Colonic mucosa (tissue), 4 donors: ENCODE measurements at regions not wholly inside any gene's neighbourhood (a gene's known extent, or its start where the extent isn't known, plus 50 kb on each side); places are given as distances from the start of the nearest gene placed in this dataset.

ENCODE experiments used
- DNase-seq: peaks from one replicate; pipeline ENCODE4 v3.0.0-alpha.2; 2020
- H3K27ac ChIP-seq: fragments of 200-600 bp; one replicate; pipeline ENCODE4 v1.8.0; 2021
- H3K27me3 ChIP-seq: fragments of 200-600 bp; one replicate; pipeline ENCODE4 v1.8.0; 2021
- H3K36me3 ChIP-seq: fragments of 200-600 bp; one replicate; pipeline ENCODE4 v1.8.0; 2021
- H3K4me1 ChIP-seq: fragments of 200-600 bp; one replicate; pipeline ENCODE4 v1.8.0; 2021; ENCODE audit warnings: mild to moderate bottlenecking
- H3K4me3 ChIP-seq: fragments of 200-600 bp; one replicate; pipeline ENCODE4 v1.8.0; 2021
- H3K9ac ChIP-seq, 2 donors: one replicate each; pipeline ENCODE4 v1.7.0; 2013; ENCODE audit warnings: control low read depth in 2 of 2, low read depth in 2 of 2, low read length in 2 of 2
- H3K9me3 ChIP-seq: fragments of 200-600 bp; one replicate; pipeline ENCODE4 v1.8.0; 2021
- intact Hi-C: fragments of 100-400 bp; cut with DNase I; formaldehyde crosslinking; loops from one replicate; pipeline ENCODE4 v1.14.1; 2022
- TF ChIP-seq, protein P1 (sequence below): fragments of 200-600 bp; IDR thresholded peaks from one replicate; pipeline ENCODE4 v1.8.0; 2022; ENCODE audit warnings: antibody characterized with exemption, mild to moderate bottlenecking
- donor health status: healthy.
- donor health status: DM: no; HTN: no; CAD: no.
- donor health status: DM: no; HTN: no; CAD: no.

DNA sequence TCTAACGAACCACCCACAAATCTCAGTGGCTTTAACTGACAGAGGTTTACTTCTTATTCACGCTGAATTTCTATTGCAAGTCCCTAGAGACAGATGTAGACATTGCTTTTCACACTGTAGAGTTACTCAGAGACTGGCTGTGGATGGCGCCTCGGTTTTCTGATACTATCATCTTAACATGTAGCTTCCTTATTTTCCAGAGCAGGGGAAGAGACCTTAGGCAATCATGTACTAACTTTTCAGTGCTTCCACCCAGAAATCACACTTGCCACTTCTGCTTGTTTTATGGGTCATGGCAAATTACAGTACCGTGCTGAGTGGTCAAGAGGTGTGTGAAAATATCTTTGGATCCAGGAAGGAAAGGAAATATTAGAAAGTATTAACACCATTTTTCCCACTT, 65.4 kb downstream of the MAF start:
- H3K4me1 ChIP-seq = no peaks in the 10 kb centered on the region
- TF ChIP-seq, protein P1, sequence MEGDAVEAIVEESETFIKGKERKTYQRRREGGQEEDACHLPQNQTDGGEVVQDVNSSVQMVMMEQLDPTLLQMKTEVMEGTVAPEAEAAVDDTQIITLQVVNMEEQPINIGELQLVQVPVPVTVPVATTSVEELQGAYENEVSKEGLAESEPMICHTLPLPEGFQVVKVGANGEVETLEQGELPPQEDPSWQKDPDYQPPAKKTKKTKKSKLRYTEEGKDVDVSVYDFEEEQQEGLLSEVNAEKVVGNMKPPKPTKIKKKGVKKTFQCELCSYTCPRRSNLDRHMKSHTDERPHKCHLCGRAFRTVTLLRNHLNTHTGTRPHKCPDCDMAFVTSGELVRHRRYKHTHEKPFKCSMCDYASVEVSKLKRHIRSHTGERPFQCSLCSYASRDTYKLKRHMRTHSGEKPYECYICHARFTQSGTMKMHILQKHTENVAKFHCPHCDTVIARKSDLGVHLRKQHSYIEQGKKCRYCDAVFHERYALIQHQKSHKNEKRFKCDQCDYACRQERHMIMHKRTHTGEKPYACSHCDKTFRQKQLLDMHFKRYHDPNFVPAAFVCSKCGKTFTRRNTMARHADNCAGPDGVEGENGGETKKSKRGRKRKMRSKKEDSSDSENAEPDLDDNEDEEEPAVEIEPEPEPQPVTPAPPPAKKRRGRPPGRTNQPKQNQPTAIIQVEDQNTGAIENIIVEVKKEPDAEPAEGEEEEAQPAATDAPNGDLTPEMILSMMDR = no peak
- no peak overlapping the region for H3K9ac ChIP-seq
- no peak for DNase-seq
- no peak overlapping the region for H3K4me3 ChIP-seq
- no peak overlapping the region for H3K27ac ChIP-seq
- no peaks in the 10 kb centered on the region for H3K36me3 ChIP-seq
- no peaks in the 10 kb centered on the region for H3K27me3 ChIP-seq
- no peaks in the 10 kb centered on the region for H3K9me3 ChIP-seq
- intact Hi-C loops = no loop called here

- TF ChIP-seq, protein P1 = no peak
- no peak overlapping the region for H3K4me3 ChIP-seq
- no peaks in the 10 kb centered on the region for H3K36me3 ChIP-seq
- intact Hi-C loops = no loop called here
- no peaks in the 10 kb centered on the region for H3K9me3 ChIP-seq
- no peak for DNase-seq
- H3K27me3 ChIP-seq = no peaks in the 10 kb centered on the region
- no peaks in the 10 kb centered on the region for H3K4me1 ChIP-seq
- H3K9ac ChIP-seq = no peak overlapping the region
- H3K27ac ChIP-seq = no peak overlapping the region
These were observed 66.4 kb downstream of the MAF start for GRCh38 chr16:79534143-79534542.

DNA sequence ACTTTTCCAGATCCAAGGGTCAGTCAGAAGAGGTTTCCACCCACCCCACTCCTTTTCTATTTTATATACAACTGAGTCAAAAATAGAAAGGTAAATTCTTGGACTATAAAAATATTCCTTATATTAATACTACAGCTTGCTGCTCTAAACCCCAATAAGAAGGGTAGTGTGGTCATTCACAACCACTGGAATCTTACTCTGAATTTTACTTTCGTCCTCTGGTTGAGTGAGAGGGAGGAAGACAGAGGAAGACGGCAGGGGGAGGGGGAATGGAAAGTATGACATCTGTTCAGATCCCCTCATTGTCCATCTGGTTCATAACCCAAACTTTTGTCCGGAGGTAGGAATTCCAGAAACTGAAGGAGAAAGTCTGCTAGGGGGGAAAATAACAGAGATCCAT, 67.2 kb downstream of the MAF start:
- Histone ChIP-seq H3K27me3 (no peaks in the 10 kb centered on the region), H3K4me1 (no peaks in the 10 kb centered on the region), H3K9ac (no peak overlapping the region), H3K4me3 (no peak overlapping the region), H3K36me3 (no peaks in the 10 kb centered on the region), H3K9me3 (no peaks in the 10 kb centered on the region), H3K27ac (no peak overlapping the region)
- intact Hi-C loops = no loop called here
- DNase-seq = no peak
- TF ChIP-seq, protein P1 = no peak

- H3K9ac ChIP-seq = no peak overlapping the region
- TF ChIP-seq, protein P1 = no peak
- no peaks in the 10 kb centered on the region for H3K4me1 ChIP-seq
- no peak overlapping the region for H3K4me3 ChIP-seq
- no peak overlapping the region for H3K27ac ChIP-seq
- H3K27me3 ChIP-seq = no peaks in the 10 kb centered on the region
- DNase-seq = no peak
- intact Hi-C loops = no loop called here
- H3K36me3 ChIP-seq = no peaks in the 10 kb centered on the region
- H3K9me3 ChIP-seq = no peaks in the 10 kb centered on the region
These were observed 67.8 kb downstream of the MAF start for GRCh38 chr16:79532785-79533184.

DNA sequence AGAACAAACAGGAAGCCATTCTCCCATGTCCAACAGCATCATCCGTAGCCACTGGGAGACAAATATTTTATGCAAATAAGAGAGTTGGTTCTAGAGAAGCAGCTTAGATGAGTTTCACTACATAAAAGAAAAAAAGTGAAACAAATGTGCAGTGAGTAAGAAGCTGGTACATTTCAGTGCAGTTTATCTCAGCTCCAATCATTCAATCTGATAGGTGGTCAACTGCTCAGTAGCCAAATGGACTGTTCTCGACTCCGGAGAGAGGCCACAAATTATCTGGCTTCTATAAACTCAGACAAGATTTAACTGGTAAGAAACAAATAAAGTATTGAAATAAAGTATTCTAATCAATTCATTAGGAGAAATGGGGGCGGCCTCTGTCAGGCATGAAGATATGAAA, 68.3 kb downstream of the MAF start:
- no peaks in the 10 kb centered on the region for H3K36me3 ChIP-seq
- no peak overlapping the region for H3K4me3 ChIP-seq
- H3K27ac ChIP-seq = no peak overlapping the region
- H3K9me3 ChIP-seq = no peaks in the 10 kb centered on the region
- no peak overlapping the region for H3K9ac ChIP-seq
- TF ChIP-seq, protein P1 = no peak
- H3K27me3 ChIP-seq = no peaks in the 10 kb centered on the region
- H3K4me1 ChIP-seq = no peaks in the 10 kb centered on the region
- intact Hi-C loops = no loop called here
- DNase-seq = no peak

- Histone ChIP-seq H3K27ac (no peak overlapping the region), H3K27me3 (no peaks in the 10 kb centered on the region), H3K9me3 (no peaks in the 10 kb centered on the region), H3K4me1 (no peaks in the 10 kb centered on the region), H3K9ac (no peak overlapping the region), H3K4me3 (no peak overlapping the region), H3K36me3 (no peaks in the 10 kb centered on the region)
- TF ChIP-seq, protein P1 = no peak
- intact Hi-C loops = loop anchor here (10.0 kb wide), 1 partner anchor 46 kb away; no protein-coding TSS in a partner anchor
- no peak for DNase-seq
These were observed 72.2 kb downstream of the MAF start for GRCh38 chr16:79528338-79528737.
